BE2C (cell line): ENCODE measurements at regions not wholly inside any gene's neighbourhood (a gene's known extent, or its start where the extent isn't known, plus 50 kb on each side); places are given as distances from the start of the nearest gene placed in this dataset.
A peak's percentile ranks its signal among the peaks of the same experiment; 100 is the strongest.

Source experiments
- DNase-seq: peaks from one replicate; pipeline ENCODE4 v3.0.0-alpha.2; 2020
- H3K27me3 ChIP-seq: fragments of 250-450 bp; sonication (Bioruptor Pico); 2 replicates; pipeline ENCODE4 v1.5.1; 2020; ENCODE audit warnings: mild to moderate bottlenecking
- H3K36me3 ChIP-seq: fragments of 250-450 bp; sonication (Bioruptor Pico); 2 replicates; pipeline ENCODE4 v1.5.1; 2020; ENCODE audit warnings: mild to moderate bottlenecking
- H3K4me1 ChIP-seq: fragments of 250-450 bp; sonication (Bioruptor Pico); 2 replicates; pipeline ENCODE4 v1.5.1; 2020
- H3K4me3 ChIP-seq: 2 replicates; pipeline ENCODE4 v1.5.1; 2011; ENCODE audit warnings: low read depth, low read length
- H3K9me3 ChIP-seq: fragments of 250-450 bp; sonication (Bioruptor Pico); 2 replicates; pipeline ENCODE4 v1.5.1; 2020
- CTCF ChIP-seq: IDR thresholded peaks from 2 replicates; pipeline ENCODE4 v1.5.1; 2012; ENCODE audit warnings: mild to moderate bottlenecking, low read depth, low read length

GRCh38 chr16:66190411-66190810 lies 176.1 kb upstream of the CDH5 start:
- H3K4me3 ChIP-seq: no peak overlapping the region
- H3K4me1 ChIP-seq: no peaks in the 10 kb centered on the region; the same call in none of the 2 replicates
- DNase-seq: no peak
- no peak for TF ChIP-seq CTCF
- H3K27me3 ChIP-seq: no peaks in the 10 kb centered on the region
- H3K36me3 ChIP-seq: no peaks in the 10 kb centered on the region
- H3K9me3 ChIP-seq: no peaks in the 10 kb centered on the region; the same call in 1 of the 2 replicates

- H3K36me3 ChIP-seq: no peaks in the 10 kb centered on the region
- H3K4me3 ChIP-seq: no peak overlapping the region
- no peak for TF ChIP-seq CTCF
- no peaks in the 10 kb centered on the region; the same call in none of the 2 replicates for H3K4me1 ChIP-seq
- no peaks in the 10 kb centered on the region; the same call in 1 of the 2 replicates for H3K9me3 ChIP-seq
- DNase-seq: no peak
- no peaks in the 10 kb centered on the region for H3K27me3 ChIP-seq
These were observed 176.5 kb upstream of the CDH5 start for GRCh38 chr16:66189951-66190350.

GRCh38 chr16:66188917-66189725 lies 177.4 kb upstream of the CDH5 start:
- Histone ChIP-seq H3K4me3 (no peak overlapping the region), H3K27me3 (no peaks in the 10 kb centered on the region), H3K9me3 (no peaks in the 10 kb centered on the region; the same call in 1 of the 2 replicates), H3K4me1 (no peaks in the 10 kb centered on the region; the same call in none of the 2 replicates), H3K36me3 (no peaks in the 10 kb centered on the region)
- TF ChIP-seq CTCF: no peak
- DNase-seq: peak; percentile 20

- TF ChIP-seq CTCF: no peak
- Histone ChIP-seq H3K9me3 (no peaks in the 10 kb centered on the region; the same call in 1 of the 2 replicates), H3K4me3 (no peak overlapping the region), H3K36me3 (no peaks in the 10 kb centered on the region), H3K4me1 (no peaks in the 10 kb centered on the region; the same call in none of the 2 replicates), H3K27me3 (no peaks in the 10 kb centered on the region)
- no peak for DNase-seq
These were observed 180.2 kb upstream of the CDH5 start for GRCh38 chr16:66186251-66186785.

GRCh38 chr16:66182592-66182991 lies 183.9 kb upstream of the CDH5 start:
- no peak for DNase-seq
- H3K27me3 ChIP-seq: no peaks in the 10 kb centered on the region
- H3K36me3 ChIP-seq: no peaks in the 10 kb centered on the region
- no peak overlapping the region for H3K4me3 ChIP-seq
- TF ChIP-seq CTCF: no peak
- H3K4me1 ChIP-seq: no peaks in the 10 kb centered on the region
- H3K9me3 ChIP-seq: no peaks in the 10 kb centered on the region; the same call in 1 of the 2 replicates

GRCh38 chr16:66176731-66177130 lies 189.8 kb upstream of the CDH5 start:
- Histone ChIP-seq H3K9me3 (no peaks in the 10 kb centered on the region; the same call in 1 of the 2 replicates), H3K4me3 (no peak overlapping the region), H3K4me1 (no peaks in the 10 kb centered on the region), H3K36me3 (no peaks in the 10 kb centered on the region), H3K27me3 (no peaks in the 10 kb centered on the region)
- no peak for TF ChIP-seq CTCF
- DNase-seq: no peak
